HG02981 (cell line): ENCODE measurements at regions not wholly inside any gene's neighbourhood (a gene's known extent, or its start where the extent isn't known, plus 50 kb on each side); places are given as distances from the start of the nearest gene placed in this dataset.

ENCODE experiments used
- ATAC-seq: cut with Tn5 transposase; IDR thresholded peaks from one replicate; pipeline ENCODE4 v1.9.1; 2021; ENCODE audit warnings: mild to moderate bottlenecking, moderate library complexity; ENCODE audit not compliant: unreplicated experiment

DNA sequence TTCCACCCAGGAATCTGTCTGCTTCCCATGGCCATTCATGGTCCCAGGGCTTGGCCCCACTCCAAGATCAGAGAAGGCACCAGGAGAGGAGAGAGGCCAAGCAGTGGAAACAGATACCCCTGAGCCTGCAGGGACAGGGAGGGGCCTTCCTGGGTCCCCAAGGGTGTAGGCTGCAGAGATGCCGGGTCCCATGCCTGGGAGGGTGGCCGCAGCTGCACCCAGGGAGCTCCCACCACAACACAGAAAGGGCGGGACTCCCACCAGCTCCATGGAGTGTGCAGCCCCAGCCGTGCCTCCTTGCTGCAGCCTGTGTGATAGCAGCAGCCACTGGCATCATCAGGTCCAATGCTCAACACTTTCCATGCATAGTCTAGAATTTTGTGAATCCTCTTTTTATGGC lies 331.5 kb downstream of the UACA start:
- ATAC-seq = no peak

DNA sequence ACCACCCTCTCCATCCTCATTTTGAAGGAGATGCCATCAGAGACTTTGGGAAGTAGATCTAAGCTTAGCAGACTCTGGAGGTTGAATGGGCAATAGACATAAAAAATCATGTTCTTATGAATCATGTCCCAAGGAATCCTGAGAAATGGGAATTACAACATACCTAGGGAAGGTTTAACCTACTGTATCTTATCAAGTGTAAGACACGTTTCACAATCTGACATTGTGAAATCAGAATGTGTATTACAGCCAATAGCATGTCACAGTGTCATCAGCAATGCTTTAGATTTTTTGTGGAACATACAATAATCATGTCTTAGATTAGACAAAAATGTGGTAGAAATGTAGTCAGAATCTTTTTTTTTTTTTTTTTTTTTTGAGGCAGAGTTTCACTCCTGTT lies 332.4 kb upstream of the TLE3 start:
- no peak for ATAC-seq

DNA sequence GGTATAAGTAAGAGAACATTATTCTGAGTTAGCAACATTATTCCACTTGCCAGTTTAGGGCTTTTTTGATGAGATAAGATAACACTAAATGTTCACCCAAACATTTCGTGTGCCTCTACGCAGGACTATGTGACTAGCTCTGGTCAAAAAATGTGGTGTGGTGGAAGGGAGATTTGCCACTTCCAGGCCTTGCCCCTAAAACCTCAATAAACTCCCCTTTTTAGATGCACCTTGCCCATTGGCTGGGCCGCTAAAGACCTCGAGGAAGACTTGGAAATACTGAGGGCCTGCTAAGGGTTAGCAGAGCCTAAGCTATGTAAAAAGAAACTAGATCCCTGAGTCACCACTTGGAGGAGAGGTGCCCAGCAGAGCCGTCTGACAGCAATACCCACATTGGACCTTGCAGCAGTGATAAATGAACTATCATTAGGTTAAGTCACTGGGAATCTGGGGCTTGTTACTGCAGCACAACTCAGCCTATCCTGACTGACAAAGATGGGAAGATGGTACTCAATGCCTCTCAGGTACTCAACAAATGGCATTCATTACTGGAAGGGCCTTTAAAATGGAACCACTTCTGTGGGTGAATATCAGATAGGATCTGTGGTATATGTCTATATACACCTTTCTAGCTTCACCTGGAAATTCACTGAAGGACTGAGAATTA lies 331.5 kb upstream of the TLE3 start:
- ATAC-seq = no peak

DNA sequence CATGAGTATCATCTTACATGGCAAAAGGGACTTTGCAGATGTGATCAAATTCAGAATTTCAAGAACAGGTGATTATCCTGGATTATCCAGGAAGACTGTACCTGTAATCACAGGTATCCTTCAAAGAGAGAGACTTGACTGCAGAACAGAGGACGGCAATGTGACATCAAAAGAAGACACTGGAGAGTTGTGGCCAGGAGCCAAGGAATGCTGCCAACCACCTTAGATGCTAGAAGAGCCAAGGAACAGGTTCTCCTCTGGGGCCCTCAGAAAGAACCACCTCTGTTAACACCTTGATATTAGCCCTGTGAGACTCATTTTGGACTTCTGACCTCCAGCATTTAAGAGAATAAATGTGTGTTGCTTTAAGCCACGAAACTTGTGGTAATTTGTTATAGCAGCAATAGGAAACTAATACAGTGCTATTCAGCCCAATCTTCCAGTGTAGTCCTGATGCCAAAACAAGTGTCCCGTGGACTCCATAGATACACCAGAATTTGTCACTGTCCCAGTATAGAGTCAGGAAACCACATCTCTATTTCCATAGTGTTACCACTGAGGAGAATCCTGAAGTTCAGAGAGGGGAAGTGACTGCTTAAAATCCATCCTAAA lies 330.6 kb upstream of the TLE3 start:
- no peak for ATAC-seq

DNA sequence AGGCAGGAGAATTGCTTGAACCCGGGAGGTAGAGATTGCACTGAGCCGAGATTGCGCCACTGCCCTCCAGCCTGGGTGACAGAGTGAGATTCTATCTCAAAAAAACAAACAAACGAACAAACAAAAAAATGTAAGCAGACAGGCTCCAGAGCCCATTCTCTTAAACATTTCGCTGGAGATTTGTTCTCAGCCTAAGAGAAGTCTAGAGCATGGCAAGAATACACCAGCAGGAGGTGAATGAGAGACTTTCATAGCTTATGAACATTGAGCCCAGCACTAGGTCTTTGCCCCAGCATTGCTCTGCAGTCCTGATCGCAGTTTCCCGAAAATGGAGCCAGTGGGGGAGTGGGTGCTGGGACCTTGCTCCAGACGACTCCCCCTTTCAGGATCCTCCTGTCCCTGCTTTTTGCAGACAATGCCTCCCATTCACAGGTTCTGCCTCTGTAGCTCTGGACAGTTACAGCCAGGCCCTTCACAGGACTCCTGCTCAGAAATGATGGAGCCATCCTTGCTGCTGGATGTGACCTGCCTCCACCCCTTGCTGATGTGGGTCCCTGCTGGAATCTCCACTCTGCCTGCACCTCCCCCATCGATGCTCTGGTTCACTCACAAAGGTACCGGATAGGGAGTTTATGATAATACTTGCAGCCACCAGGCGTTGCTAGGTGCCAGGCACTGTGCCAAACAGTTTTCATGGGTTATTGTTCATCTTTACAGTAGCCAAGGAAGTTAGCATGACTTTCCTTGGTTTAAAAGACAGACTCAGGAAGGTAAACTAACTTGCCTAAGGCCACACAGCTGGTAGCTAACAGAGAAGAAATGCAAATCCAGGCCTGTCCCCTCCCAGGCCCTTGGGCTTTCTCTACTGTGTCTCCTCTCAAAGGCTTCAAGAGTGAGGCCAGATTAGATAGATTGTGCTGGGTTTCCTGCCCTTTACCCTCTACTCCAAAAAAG lies 329.7 kb upstream of the TLE3 start:
- no peak for ATAC-seq

DNA sequence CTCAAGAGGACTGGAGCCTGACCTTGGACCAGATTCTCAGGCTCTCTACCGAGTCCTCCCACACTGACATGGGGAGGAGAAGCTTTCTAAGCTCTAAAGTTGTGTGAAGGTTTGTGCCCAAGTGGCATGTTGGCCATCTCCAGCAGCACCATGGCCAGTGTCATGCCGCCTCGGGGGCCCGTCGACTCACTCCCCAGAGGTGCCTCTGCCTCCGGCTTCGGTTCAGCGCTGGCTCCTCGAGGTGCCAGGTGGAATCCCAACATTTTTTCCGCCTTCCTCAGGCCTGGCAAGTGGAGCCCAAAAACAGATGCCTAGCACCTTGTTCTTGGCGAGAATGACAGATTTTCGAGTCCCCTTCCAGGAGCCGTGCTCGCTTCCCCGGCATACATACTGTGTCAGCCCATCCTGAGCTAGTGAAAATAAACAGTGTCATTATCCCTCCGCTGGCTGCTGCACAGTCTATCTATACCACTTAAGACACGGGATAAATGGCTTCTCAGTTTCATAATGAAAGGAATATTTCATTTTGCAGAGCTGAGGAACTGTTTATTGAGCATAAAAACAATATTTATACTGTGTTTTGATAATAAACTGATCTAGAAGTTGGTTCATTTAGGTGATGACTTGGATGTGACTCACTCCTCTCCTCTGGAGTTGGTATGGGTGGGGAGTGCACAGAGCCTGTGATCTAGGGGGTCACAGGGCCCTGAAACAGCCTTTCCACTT lies 328.5 kb upstream of the TLE3 start:
- no peak for ATAC-seq

DNA sequence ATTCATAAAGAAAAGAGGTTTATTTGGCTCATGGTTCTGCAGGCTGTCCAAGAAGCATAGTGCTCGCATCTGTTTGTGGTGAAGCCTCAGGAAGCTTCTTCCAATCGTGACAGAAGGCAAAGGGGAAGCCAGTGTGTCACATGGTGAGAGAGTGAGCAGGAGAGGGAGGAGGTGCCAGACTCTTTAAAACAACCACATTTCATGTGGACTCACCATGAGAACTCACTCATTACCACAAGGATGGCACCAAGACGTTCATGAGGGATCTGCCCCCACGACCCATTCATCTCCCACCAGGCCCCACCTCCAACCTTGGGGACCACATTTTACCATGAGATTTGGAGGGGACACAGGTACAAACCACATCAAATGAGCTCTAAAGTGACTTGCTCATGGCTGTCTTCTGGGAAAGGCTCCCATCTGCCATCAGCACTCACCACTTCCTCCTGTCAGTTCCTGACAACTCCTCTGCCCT lies 327.3 kb upstream of the TLE3 start:
- ATAC-seq = no peak

DNA sequence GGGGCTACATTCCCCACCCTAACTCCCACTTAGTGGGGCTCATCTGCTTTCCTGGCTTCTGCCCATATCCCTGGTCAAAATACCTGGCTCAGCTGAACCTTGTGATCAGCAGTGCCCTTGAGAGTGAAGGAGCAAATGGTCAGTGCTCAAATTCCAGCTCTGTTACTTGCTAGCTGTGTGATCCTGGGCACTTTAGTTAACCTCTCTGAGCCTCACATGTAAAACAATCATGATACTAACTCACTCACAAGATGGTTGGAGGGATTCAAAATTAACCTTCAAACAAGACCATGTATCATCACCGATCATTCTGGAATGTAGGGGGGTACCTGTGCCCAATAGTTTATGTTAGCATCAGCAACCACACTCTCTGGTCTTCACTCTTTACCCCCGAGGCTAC lies 325.6 kb upstream of the TLE3 start:
- no peak for ATAC-seq

DNA sequence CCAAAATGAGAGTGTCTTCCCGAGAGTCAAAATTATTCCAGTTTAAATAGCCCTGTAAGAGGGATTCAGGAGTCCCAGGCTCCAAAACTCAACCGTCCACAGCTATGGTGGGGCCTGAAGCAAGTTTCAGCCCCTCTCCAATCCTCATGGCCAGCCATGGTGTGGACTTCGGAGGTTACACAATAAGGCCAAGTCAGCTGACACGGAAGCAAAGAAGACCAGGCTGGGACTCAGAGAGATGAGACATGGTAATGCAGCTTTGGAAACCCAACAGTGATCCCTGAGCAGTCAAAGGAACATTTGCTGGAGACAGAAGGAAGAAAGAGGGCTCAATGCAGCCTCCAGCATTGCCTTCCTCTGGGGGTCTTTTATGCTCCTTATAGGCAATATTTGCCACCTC lies 324.6 kb upstream of the TLE3 start:
- no peak for ATAC-seq

DNA sequence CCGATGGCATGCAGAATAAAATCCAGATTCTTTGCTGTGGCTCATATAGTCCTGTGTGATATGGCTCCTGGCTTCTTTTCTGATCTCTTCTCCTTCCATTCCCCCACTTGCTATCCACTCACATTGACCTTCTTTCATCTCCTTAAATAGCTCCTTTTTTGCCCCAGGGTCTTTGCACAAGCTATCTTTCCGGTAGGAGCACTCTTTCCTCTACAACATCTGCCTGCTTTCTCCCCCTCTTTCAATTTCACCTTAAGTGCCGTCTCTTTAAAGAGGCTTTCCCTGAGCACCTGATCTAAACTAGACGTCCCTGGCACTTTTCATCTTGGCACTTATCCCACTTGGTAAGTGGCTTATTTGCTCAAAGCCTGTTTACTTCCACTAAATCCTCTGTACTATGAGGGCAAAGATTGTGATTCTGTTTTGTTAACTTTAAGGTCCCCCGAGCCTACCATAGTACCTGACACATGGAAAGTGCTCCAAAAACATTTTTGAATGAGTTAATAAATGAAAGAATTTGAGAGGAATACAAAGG lies 323.3 kb upstream of the TLE3 start:
- ATAC-seq = no peak

DNA sequence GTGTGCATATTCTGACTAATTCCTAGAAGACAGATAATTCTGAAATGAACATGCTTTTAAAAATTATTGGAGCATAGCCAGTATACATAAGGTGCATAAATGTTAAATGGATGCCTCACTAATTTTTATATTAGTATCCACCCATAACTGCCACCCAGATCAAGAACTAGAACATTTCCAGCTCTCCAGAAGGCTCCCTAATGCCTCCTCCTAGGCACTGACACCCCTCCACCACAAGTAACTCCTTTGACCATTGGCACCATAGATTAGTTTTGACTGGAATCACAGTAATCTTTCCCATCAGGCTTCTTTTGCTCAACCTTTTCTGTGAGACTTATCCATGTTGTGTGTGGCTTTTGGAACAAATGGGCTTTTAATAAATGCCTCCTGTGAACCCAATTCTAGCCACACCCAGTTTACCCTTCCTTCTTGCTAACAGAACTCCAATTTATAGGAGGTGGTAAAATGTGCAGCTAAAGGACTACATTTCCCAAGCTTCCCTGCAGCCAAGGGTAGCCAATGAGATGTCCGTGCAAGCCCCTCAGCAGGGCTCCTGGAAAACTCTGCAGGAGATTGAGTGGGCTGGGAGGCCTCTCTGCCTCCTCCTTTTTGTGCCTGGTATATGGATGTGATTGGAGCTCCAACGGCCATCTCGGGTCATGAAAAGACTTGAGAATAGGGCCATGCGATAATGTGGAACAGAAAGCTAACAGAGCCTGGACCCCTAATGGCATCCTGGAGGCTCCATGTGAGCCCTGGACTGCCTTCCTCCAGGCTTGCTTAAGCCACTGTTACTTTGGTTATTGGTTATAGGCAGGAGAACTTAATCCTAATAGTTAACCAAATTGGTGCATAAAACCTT lies 322.6 kb upstream of the TLE3 start:
- ATAC-seq = no peak

DNA sequence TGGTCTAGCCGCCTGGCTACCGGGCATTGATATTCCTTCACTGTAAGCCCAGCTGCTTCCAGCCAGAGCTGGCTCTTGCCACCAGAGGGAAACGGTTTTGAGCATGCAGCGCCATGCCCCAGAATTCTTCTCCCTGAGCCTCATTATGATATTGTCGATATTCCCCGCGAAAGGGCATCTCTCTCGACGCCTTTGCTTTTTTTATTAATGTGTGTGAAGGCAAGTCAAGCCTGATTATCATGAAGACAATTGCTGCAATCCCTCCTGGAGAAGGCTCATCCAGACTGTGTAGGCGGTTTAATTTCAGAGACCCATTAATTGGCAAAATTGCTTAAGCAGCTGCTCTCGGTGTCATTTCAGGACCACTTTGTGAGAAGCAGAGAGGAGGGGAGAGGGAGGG lies 321.2 kb upstream of the TLE3 start:
- no peak for ATAC-seq

DNA sequence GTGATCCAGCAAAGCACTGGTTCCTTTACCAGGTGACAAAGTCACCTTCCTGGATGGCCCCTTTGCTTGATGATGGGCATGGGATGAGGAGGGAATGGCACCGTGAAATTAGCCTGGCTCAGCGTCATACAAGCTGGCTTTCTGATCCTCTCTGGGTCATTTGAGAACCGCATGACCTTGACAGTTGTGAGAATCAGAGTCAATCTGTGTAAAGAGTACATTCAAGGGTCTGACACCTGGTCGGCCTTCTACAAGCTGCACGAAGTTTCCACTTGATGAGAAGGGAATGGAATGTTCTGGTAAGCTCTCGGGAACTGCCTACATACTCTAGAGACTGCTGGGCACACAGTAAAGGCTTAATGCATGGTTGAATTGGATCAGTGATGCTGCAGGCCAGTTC lies 319.8 kb upstream of the TLE3 start:
- ATAC-seq = no peak

DNA sequence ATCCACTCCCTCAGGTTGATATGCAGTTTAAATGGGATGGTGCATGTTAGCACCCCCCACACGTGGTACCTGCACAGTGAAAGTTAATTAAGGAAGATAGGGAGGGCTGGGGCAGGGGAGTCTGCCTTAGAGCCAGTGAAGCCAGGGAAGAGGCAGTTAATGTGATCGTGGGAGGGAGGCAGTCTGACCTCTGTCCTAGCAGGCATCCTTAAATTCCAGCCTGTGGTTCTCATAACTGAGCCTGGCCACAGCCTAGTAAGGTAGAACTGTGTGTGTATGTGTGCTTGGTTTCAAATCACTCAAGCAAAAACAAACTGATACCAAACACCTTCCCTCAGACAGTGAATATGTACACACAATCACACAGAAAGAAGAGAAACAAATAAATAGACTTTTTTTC lies 319.1 kb upstream of the TLE3 start:
- ATAC-seq = no peak

DNA sequence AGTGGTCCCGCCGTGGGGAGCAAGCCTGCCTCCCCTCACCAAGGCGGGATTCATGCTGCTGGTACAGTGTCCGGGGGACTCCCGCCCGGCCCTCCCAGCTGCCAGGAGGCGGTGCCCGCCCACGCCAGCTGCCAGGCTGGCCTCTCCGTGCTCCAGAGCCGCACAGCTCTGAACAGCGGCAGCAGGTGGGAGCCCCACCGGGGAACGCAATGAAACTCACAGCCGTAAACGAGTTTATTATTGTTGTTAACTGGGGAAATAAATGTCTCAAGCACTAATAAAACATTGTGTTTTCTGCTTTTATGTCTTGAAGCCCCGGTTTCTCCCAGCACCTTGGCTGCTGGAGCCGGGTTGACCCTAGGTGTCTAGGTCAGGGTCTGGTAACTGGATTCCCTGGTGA lies 317.7 kb upstream of the TLE3 start:
- no peak for ATAC-seq

DNA sequence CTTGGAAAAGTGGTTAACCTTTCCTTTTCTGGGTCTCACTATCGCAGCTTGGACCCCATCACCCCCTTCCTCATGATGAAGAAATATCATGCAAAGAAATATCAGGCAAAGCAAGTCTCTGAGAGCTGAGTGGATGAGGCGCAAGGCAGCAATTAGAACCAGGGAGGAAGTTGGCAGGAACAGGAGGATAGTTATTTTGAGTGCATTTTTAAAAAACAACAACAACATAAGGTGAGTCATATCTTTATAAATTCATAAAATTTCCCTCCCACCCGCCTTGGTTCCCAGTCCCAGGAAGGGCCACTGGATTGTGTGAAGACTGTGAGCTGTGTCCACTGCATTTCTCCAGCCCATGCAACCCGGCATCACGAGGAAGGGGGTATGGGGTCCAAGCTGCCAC lies 316.9 kb upstream of the TLE3 start:
- ATAC-seq = no peak

DNA sequence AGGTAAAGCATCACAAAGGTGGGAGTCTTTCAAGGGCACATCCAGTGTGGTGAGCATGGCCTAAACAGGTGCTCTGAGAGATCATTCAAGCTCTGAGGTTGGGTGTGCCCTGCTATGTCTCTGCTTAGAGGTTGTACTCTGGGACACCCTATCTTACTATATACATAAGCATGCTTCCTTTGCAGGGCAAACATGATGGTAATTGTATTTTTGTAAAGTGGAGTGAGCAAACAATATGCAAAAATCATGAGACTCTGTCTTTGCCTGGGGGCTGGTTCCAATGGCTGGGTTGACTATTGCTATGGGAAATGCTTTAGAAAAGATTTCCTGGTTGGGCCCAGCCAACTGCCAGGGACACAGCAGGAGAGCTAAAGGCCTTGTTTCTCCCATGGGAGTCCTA lies 315.1 kb upstream of the TLE3 start:
- no peak for ATAC-seq

DNA sequence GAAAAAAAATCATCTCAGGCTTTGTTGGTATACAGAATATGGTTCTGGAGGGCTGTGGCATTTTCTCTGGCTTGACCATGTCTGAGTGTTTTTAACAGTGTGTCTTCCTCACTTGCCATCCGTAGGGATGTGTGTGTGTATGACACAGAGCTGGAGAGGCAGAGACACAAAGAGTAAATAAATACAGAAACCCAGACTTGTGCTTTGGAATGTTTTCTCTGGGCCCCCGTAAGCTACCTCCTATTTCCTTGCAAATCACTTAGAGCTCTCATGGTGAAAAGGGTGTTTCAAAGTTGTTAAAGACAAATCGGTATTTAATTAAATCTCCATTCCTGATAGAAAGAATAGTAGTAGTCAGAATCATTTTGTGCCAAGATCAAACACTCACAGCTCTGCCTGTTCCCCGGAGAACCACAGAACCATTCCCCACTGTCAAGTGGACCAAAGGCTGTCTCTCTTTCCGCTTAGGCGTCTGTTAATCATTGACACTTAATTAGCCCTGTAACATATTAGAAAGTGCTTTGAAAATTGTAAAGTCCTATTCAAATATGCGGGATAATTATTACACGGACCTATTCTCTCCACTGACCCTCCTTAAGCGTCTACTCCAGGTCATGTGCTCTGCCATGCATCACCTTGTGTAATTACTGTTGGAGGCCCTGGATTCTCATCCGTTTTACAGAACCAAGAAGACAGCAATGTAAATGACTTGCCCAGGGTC lies 313.6 kb upstream of the TLE3 start:
- ATAC-seq = no peak

DNA sequence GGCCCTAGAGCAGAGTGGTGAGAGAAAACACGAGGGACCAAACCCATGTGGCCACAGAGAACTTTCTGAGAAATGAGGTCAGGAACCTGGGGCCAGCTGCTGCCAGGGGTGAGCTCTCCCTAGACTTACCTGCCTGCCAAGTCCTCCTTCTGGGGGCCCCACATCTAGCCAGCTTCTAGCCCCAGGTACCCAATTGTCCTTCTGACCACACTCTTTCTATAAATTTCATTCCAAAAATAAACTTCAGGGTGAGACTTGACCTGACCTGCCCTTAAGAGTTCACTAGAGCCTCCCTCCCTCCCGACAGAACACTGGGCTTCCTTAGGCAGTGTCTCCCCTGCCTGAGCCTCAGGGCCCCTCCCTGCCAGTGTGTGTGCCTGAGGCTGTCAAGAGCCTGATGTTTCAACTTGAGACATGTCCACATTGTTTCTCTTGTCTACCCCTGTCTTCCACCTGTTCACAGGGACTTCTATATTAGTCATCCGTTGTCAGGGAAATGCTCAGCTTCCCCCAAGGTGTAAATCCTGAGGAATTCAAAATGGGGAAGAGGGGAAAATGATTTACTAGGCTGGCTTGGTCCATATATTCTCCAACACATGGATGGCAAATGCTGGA lies 312.8 kb upstream of the TLE3 start:
- ATAC-seq = no peak
